Panc1 (cell line): ENCODE measurements at regions not wholly inside any gene's neighbourhood (a gene's known extent, or its start where the extent isn't known, plus 50 kb on each side); places are given as distances from the start of the nearest gene placed in this dataset.

Source experiments
- CTCF ChIP-seq: fragments of 450-650 bp; IDR thresholded peaks from 2 replicates; pipeline ENCODE4 v1.5.1; 2017; ENCODE audit warnings: mild to moderate bottlenecking
- POLR2AphosphoS5 ChIP-seq: IDR thresholded peaks from 2 replicates; pipeline ENCODE4 v1.6.1; 2012; ENCODE audit warnings: mild to moderate bottlenecking, low read depth, low read length, moderate library complexity
- SIN3A ChIP-seq: IDR thresholded peaks from 2 replicates; pipeline ENCODE4 v1.6.1; 2012; ENCODE audit warnings: low read depth, mild to moderate bottlenecking, low read length, moderate library complexity, borderline replicate concordance; ENCODE audit not compliant: insufficient read depth

GRCh38 chr12:115158816-115159215 is 474.8 kb upstream of the TBX3 start:
- TF ChIP-seq CTCF (no peak), POLR2AphosphoS5 (no peak), SIN3A (no peak)
